Esophagus muscularis mucosa (tissue), 4 donors: ENCODE measurements at regions not wholly inside any gene's neighbourhood (a gene's known extent, or its start where the extent isn't known, plus 50 kb on each side); places are given as distances from the start of the nearest gene placed in this dataset.

Source experiments
- CTCF ChIP-seq, 3 experiments: fragments of 200-600 bp in 2 of 3; fragments of 450-650 bp in 1 of 3; sonication (generic) in 2 of 3; IDR thresholded peaks; one replicate each; pipeline ENCODE4 v1.5.1; 2017 to 2019; ENCODE audit warnings: antibody characterized with exemption in 3 of 3, mild to moderate bottlenecking in 2 of 3, moderate library complexity in 1 of 3
- EP300 ChIP-seq: sonication (generic); formaldehyde crosslinking; IDR thresholded peaks from one replicate; pipeline ENCODE4 v1.6.1; 2017; ENCODE audit warnings: antibody characterized with exemption
- POLR2A ChIP-seq: fragments of 450-650 bp; IDR thresholded peaks from one replicate; pipeline ENCODE4 v1.6.1; 2017; ENCODE audit warnings: antibody characterized with exemption, moderate library complexity, mild to moderate bottlenecking, low read depth
- POLR2AphosphoS5 ChIP-seq, 2 donors: sonication (generic); formaldehyde crosslinking; IDR thresholded peaks; one replicate each; pipeline ENCODE4 v1.6.1; 2017; ENCODE audit warnings: antibody characterized with exemption in 2 of 2

- TF ChIP-seq CTCF (IDR thresholded peaks at IDR 0.05) = no peak
- no peak for TF ChIP-seq POLR2A
- TF ChIP-seq EP300 = no peak
- TF ChIP-seq POLR2AphosphoS5 (IDR thresholded peaks at IDR 0.05) = no peak
These were observed 153.0 kb upstream of the SMAD3 start for GRCh38 chr15:66912441-66912840.
